Liver (tissue), 8 donors: ENCODE measurements at regions not wholly inside any gene's neighbourhood (a gene's known extent, or its start where the extent isn't known, plus 50 kb on each side); places are given as distances from the start of the nearest gene placed in this dataset.
A peak's percentile ranks its signal among the peaks of the same experiment; 100 is the strongest.

Source experiments
- DNase-seq: peaks from one replicate; pipeline ENCODE4 v3.0.0-alpha.2; 2017; ENCODE audit warnings: low spot score
- H3K27ac ChIP-seq, 2 donors: one replicate each; pipeline ENCODE4 v1.7.0; 2013; ENCODE audit warnings: inconsistent platforms in 2 of 2, low read length in 2 of 2, control low read depth in 1 of 2, low read depth in 1 of 2, mild to moderate bottlenecking in 1 of 2
- H3K27me3 ChIP-seq, 4 donors: one replicate each; pipeline versions ENCODE4 v1.6.1 to v1.7.0; 2013; ENCODE audit warnings: low read length in 3 of 4, inconsistent platforms in 1 of 4, mild to moderate bottlenecking in 1 of 4, moderate library complexity in 1 of 4; ENCODE audit not compliant: control insufficient read depth in 4 of 4, insufficient read depth in 4 of 4
- H3K36me3 ChIP-seq, 4 donors: one replicate each; pipeline versions ENCODE4 v1.6.1 to v1.7.0; 2013; ENCODE audit warnings: low read length in 3 of 4, mild to moderate bottlenecking in 3 of 4, low read depth in 1 of 4, moderate library complexity in 1 of 4; ENCODE audit not compliant: control insufficient read depth in 4 of 4, insufficient read depth in 3 of 4
- H3K4me1 ChIP-seq, 4 donors: one replicate each; pipeline versions ENCODE4 v1.6.1 to v1.7.0; 2013; ENCODE audit warnings: low read length in 3 of 4, mild to moderate bottlenecking in 3 of 4, moderate library complexity in 1 of 4; ENCODE audit not compliant: control insufficient read depth in 4 of 4, insufficient read depth in 4 of 4
- H3K4me3 ChIP-seq, 3 donors: one replicate each; pipeline versions ENCODE4 v1.6.1 to v1.7.0; 2013; ENCODE audit warnings: low read length in 3 of 3, control low read depth in 1 of 3, low read depth in 1 of 3, mild to moderate bottlenecking in 1 of 3
- H3K9ac ChIP-seq, 2 donors: one replicate each; pipeline ENCODE4 v1.7.0; 2013; ENCODE audit warnings: low read length in 2 of 2, mild to moderate bottlenecking in 2 of 2, moderate library complexity in 2 of 2, control low read depth in 1 of 2, low read depth in 1 of 2
- H3K9me3 ChIP-seq, 4 donors: one replicate each; pipeline versions ENCODE4 v1.6.1 to v1.7.0; 2013; ENCODE audit warnings: low read length in 3 of 4; ENCODE audit not compliant: control insufficient read depth in 4 of 4
- ATF3 ChIP-seq: IDR thresholded peaks from 2 replicates; pipeline ENCODE4 v1.6.1; 2016; ENCODE audit warnings: antibody characterized with exemption
- CTCF ChIP-seq: fragments of 150-350 bp; IDR thresholded peaks from 2 replicates; pipeline ENCODE4 v1.5.1; 2017; ENCODE audit warnings: improper control_type of control experiment, low read depth, low read length; ENCODE audit not compliant: missing input control
- FOXA1 ChIP-seq: IDR thresholded peaks from 2 replicates; pipeline ENCODE4 v1.6.1; 2016; ENCODE audit warnings: antibody characterized with exemption
- FOXA2 ChIP-seq: IDR thresholded peaks from 2 replicates; pipeline ENCODE4 v1.6.1; 2016; ENCODE audit warnings: antibody characterized with exemption
- GABPA ChIP-seq, 2 donors: IDR thresholded peaks in 1 of 2; conservative IDR thresholded peaks in 1 of 2; 2 replicates each; pipeline ENCODE4 v1.6.1; 2016; ENCODE audit warnings: antibody characterized with exemption in 2 of 2, mild to moderate bottlenecking in 1 of 2, moderate library complexity in 1 of 2
- HNF4A ChIP-seq, 2 donors: conservative IDR thresholded peaks; 2 replicates each; pipeline ENCODE4 v1.6.1; 2016; ENCODE audit warnings: antibody characterized with exemption in 2 of 2, mild to moderate bottlenecking in 2 of 2
- HNF4G ChIP-seq: IDR thresholded peaks from 2 replicates; pipeline ENCODE4 v1.6.1; 2016; ENCODE audit warnings: antibody characterized with exemption
- JUND ChIP-seq, 2 donors: IDR thresholded peaks; 2 replicates each; pipeline ENCODE4 v1.6.1; 2016; ENCODE audit warnings: antibody characterized with exemption in 2 of 2
- RAD21 ChIP-seq, 2 donors: IDR thresholded peaks; 2 replicates each; pipeline ENCODE4 v1.6.1; 2016; ENCODE audit warnings: antibody characterized with exemption in 2 of 2, mild to moderate bottlenecking in 2 of 2
- REST ChIP-seq: IDR thresholded peaks from 2 replicates; pipeline ENCODE4 v1.6.1; 2016; ENCODE audit warnings: antibody characterized with exemption, mild to moderate bottlenecking
- RXRA ChIP-seq, 2 donors: IDR thresholded peaks; 2 replicates each; pipeline ENCODE4 v1.6.1; 2017 to 2018; ENCODE audit warnings: antibody characterized with exemption in 2 of 2, mild to moderate bottlenecking in 1 of 2
- SP1 ChIP-seq: IDR thresholded peaks from 2 replicates; pipeline ENCODE4 v1.6.1; 2018; ENCODE audit warnings: antibody characterized with exemption, mild to moderate bottlenecking
- WGBS: extraction: QIAGEN DNeasy Blood & Tissue Kit; methylation state at CpG from one replicate; pipeline ENCODE4 v1.1.7; 2013; 5-methylcytosine and 5-hydroxymethylcytosine counted together
- TF ChIP-seq, protein P1 (sequence below): IDR thresholded peaks from 2 replicates; pipeline ENCODE4 v1.6.1; 2016; ENCODE audit warnings: antibody characterized with exemption
- donor health status: healthy.
- donor health status: healthy.
- donor health status: healthy.
- donor health status: healthy.
- donor health status: healthy.

DNA sequence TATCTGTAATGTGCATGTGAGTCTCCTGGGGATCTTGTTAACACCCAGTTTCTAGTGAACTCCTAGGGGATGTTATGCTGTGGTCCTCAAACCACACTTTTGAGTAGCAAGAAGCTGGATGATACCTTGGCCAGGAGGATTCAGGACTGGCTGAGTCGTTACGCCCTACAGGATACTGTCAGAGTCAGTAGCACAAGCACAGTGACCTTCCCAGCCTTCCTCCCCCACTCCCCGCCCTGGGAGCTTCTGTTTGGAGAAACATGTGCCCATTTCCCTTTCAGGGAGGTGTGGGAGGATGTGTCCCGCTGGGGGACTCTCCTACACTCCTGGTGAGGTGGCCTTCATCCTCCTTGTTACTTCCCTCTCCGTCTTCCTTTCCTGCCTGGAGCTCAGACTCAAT is 76.4 kb upstream of the TRPM1 start:
- no peak for TF ChIP-seq FOXA1
- TF ChIP-seq RAD21 (IDR thresholded peaks at IDR 0.05) = no peak
- TF ChIP-seq FOXA2 = no peak
- TF ChIP-seq SP1 = no peak
- Histone ChIP-seq H3K9ac (no peak overlapping the region), H3K36me3 (no peaks in the 10 kb centered on the region), H3K27ac (no peak overlapping the region), H3K4me1 (no peaks in the 10 kb centered on the region), H3K4me3 (no peak overlapping the region), H3K9me3 (no peaks in the 10 kb centered on the region), H3K27me3 (no peaks in the 10 kb centered on the region)
- 53% methylated on average over 5 of the region's 5 CpGs for WGBS
- DNase-seq = no peak

DNA sequence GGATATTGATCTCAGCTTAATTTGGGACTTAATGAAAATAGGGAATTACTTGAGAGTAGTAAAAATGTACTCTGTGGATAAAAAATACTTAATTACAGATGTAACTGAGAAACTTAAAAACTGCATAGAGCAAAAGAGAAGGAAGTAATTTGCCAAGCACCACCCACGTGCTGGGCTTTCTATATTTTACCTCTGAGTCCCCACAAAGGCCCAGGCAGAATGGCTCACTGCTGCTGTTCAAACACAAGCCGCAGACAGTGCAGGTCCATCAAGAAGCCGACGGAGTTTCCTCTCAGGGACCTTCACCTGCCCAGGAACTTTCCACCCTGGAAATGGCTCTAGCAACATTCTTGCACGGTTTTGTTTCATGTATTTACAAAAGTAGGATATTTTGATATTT is 77.2 kb upstream of the TRPM1 start:
- Histone ChIP-seq H3K36me3 (no peaks in the 10 kb centered on the region), H3K9me3 (no peaks in the 10 kb centered on the region), H3K9ac (no peak overlapping the region), H3K4me1 (no peaks in the 10 kb centered on the region), H3K27ac (no peak overlapping the region), H3K4me3 (no peak overlapping the region), H3K27me3 (no peaks in the 10 kb centered on the region)
- no peak for DNase-seq
- TF ChIP-seq RXRA (IDR thresholded peaks at IDR 0.05) (no peak), JUND (IDR thresholded peaks at IDR 0.05) (no peak), HNF4G (no peak), HNF4A (conservative IDR thresholded peaks at IDR 0.05) (no peak)
- TF ChIP-seq, protein P1, sequence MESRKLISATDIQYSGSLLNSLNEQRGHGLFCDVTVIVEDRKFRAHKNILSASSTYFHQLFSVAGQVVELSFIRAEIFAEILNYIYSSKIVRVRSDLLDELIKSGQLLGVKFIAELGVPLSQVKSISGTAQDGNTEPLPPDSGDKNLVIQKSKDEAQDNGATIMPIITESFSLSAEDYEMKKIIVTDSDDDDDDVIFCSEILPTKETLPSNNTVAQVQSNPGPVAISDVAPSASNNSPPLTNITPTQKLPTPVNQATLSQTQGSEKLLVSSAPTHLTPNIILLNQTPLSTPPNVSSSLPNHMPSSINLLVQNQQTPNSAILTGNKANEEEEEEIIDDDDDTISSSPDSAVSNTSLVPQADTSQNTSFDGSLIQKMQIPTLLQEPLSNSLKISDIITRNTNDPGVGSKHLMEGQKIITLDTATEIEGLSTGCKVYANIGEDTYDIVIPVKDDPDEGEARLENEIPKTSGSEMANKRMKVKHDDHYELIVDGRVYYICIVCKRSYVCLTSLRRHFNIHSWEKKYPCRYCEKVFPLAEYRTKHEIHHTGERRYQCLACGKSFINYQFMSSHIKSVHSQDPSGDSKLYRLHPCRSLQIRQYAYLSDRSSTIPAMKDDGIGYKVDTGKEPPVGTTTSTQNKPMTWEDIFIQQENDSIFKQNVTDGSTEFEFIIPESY = no peak
- 83% methylated on average over 5 of the region's 5 CpGs for WGBS

DNA sequence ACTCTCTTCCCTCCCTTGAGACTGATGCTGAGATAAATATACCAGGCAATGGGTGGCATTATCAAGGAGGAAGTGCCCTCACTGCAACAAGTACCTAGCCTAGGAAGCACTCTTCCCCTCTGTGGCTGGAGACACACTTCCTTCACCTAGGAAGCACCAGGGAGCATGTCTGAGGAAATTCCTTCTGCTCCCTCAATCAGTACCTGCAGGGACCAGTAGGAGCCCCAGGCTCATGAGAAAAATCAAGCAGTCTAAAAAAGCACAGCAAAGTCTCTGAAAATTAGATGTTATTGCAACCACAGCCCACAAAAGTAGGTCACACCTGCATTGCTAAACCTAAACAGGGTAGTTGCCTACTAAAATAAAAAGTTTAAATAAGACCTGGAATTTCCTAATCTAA is 78.2 kb upstream of the TRPM1 start:
- no peak for DNase-seq
- no peak overlapping the region for H3K4me3 ChIP-seq
- H3K9ac ChIP-seq = no peak overlapping the region
- H3K9me3 ChIP-seq = no peaks in the 10 kb centered on the region
- H3K27me3 ChIP-seq = no peaks in the 10 kb centered on the region
- no peak overlapping the region for H3K27ac ChIP-seq
- H3K36me3 ChIP-seq = no peaks in the 10 kb centered on the region
- H3K4me1 ChIP-seq = no peaks in the 10 kb centered on the region
- peak; percentile 7 for TF ChIP-seq CTCF
- TF ChIP-seq HNF4A (conservative IDR thresholded peaks at IDR 0.05) = no peak

GRCh38 chr15:31193291-31193690 is 91.8 kb upstream of the TRPM1 start:
- H3K9ac ChIP-seq = no peak overlapping the region
- peaks cover 0 to 3% (median 0%) of the 10 kb centered on the region in 4 donors for H3K4me1 ChIP-seq
- peaks cover 0 to 3% (median 1%) of the 10 kb centered on the region in 4 donors for H3K9me3 ChIP-seq
- H3K36me3 ChIP-seq = no peaks in the 10 kb centered on the region
- DNase-seq = no peak
- TF ChIP-seq REST (no peak), GABPA (IDR thresholded peaks at IDR 0.05 in 1 of 2, conservative IDR thresholded peaks at IDR 0.05 in 1 of 2) (no peak), JUND (IDR thresholded peaks at IDR 0.05) (no peak), FOXA1 (no peak), HNF4A (conservative IDR thresholded peaks at IDR 0.05) (no peak), FOXA2 (no peak), ATF3 (no peak), RAD21 (IDR thresholded peaks at IDR 0.05) (no peak), HNF4G (no peak)
- no peak overlapping the region for H3K27ac ChIP-seq
- H3K27me3 ChIP-seq = no peaks in the 10 kb centered on the region
- 97% methylated on average over 10 of the region's 10 CpGs for WGBS
- no peak overlapping the region for H3K4me3 ChIP-seq
